K562 (cell line): ENCODE measurements at regions not wholly inside any gene's neighbourhood (a gene's known extent, or its start where the extent isn't known, plus 50 kb on each side); places are given as distances from the start of the nearest gene placed in this dataset.

ENCODE experiments used
- ATAC-seq: fragments of 200-7000 bp; cut with Tn5 transposase; 3 replicates; pipeline ENCODE4 v1.9.1; 2020; ENCODE audit warnings: moderate library complexity
- BruUV-seq: library from RNA; stranded (reverse); fragments of 400-500 nt; replicated peaks from 2 replicates; lab custom pipeline; 2021; lab: Mats Ljungman, UMichigan
- CTCF ChIA-PET: fragments of 300-600 bp; formaldehyde crosslinking; extraction: SDS; loops from one replicate; lab custom pipeline; 2021; ENCODE audit warnings: low intra/inter-chr PET ratio; lab: Yijun Ruan, JAX
- POLR2A ChIA-PET: fragments of 300-600, 350-650 bp; sonication (Branson Sonifier 250); formaldehyde crosslinking; extraction: SDS; loops from one replicate; lab custom pipeline; 2021; ENCODE audit warnings: antibody characterized with exemption, inconsistent platforms; lab: Yijun Ruan, JAX
- DNase-seq, 4 experiments: peaks; one replicate each; pipeline versions ENCODE4 v3.0.0 to v3.0.0-alpha.2; 2011 to 2018; ENCODE audit warnings: low spot score in 3 of 4, mixed read lengths in 3 of 4; ENCODE audit errors: extremely low read depth in 1 of 4
- FAIRE-seq: peaks from 2 replicates; lab custom pipeline; 2011; peaks lifted over from hg19 to GRCh38; lab: Jason Lieb, UNC
- H2AFZ ChIP-seq: 2 replicates; pipeline ENCODE4 v1.6.0; 2011; ENCODE audit warnings: low read depth, low read length, control low read depth, inconsistent platforms
- H3K27ac ChIP-seq: fragments of 200-600 bp; 3 replicates; pipeline ENCODE4 v1.8.0; 2011; ENCODE audit warnings: low read depth, mild to moderate bottlenecking, control low read depth, inconsistent platforms, low read length, moderate library complexity, mixed read lengths; ENCODE audit errors: extremely low read depth
- H3K27me3 ChIP-seq, 2 experiments: fragments of 300-600 bp in 1 of 2; 2 replicates in 1 of 2; 3 replicates in 1 of 2; pipeline versions ENCODE4 v1.6.0 to v1.8.0; 2011; ENCODE audit warnings: inconsistent platforms in 2 of 2, low read length in 2 of 2, mild to moderate bottlenecking in 1 of 2, mixed read lengths in 1 of 2, moderate library complexity in 1 of 2; ENCODE audit not compliant: control insufficient read depth in 2 of 2, insufficient read depth in 2 of 2
- H3K36me3 ChIP-seq: fragments of 300-600 bp; 3 replicates; pipeline ENCODE4 v1.8.0; 2011; ENCODE audit warnings: mild to moderate bottlenecking, low read length, inconsistent platforms; ENCODE audit not compliant: control insufficient read depth, insufficient read depth
- H3K4me1 ChIP-seq, 2 experiments: fragments of 200-600 bp in 1 of 2; replicated peaks in 1 of 2; 2 replicates in 1 of 2; 3 replicates in 1 of 2; pipeline versions ENCODE4 v1.5.1 to v1.8.0; 2011; ENCODE audit warnings: inconsistent platforms in 2 of 2, low read length in 2 of 2, mild to moderate bottlenecking in 1 of 2, mixed read lengths in 1 of 2, moderate library complexity in 1 of 2; ENCODE audit not compliant: control insufficient read depth in 2 of 2, insufficient read depth in 2 of 2
- H3K4me2 ChIP-seq: 2 replicates; pipeline ENCODE4 v1.6.1; 2011; ENCODE audit warnings: low read length, control low read depth, inconsistent platforms, mixed read lengths; ENCODE audit not compliant: insufficient read depth
- H3K4me3 ChIP-seq: fragments of 200-600 bp; sonication (generic), shearing (Covaris generic); 2 replicates; pipeline ENCODE4 v1.5.1; 2016; ENCODE audit warnings: control low read depth, inconsistent platforms
- H3K79me2 ChIP-seq: fragments of 200-600 bp; 3 replicates; pipeline ENCODE4 v1.8.0; 2011; ENCODE audit warnings: low read length, inconsistent platforms; ENCODE audit not compliant: control insufficient read depth, insufficient read depth
- H3K9ac ChIP-seq, 2 experiments: 2 replicates each; pipeline versions ENCODE4 v1.6.0 to v1.6.1; 2011; ENCODE audit warnings: low read depth in 2 of 2, low read length in 2 of 2, control low read depth in 1 of 2, inconsistent platforms in 1 of 2, mild to moderate bottlenecking in 1 of 2, mixed read lengths in 1 of 2; ENCODE audit not compliant: insufficient read depth in 1 of 2
- H3K9me1 ChIP-seq: one replicate; pipeline ENCODE4 v1.6.0; 2011; ENCODE audit warnings: inconsistent platforms, mild to moderate bottlenecking, low read length, moderate library complexity; ENCODE audit not compliant: control insufficient read depth, insufficient read depth
- H3K9me3 ChIP-seq: replicated peaks from 2 replicates; pipeline ENCODE4 v1.5.1; 2011; ENCODE audit warnings: low read depth, low read length, inconsistent platforms; ENCODE audit not compliant: control insufficient read depth, insufficient read depth
- H4K20me1 ChIP-seq: replicated peaks from 2 replicates; pipeline ENCODE4 v1.6.1; 2011; ENCODE audit warnings: low read length, inconsistent platforms, mixed read lengths; ENCODE audit not compliant: control insufficient read depth, insufficient read depth
- BCOR ChIP-seq: fragments of 450-650 bp; IDR thresholded peaks from 2 replicates; pipeline ENCODE4 v1.6.1; 2016
- C11orf30 ChIP-seq: fragments of 450-650 bp; IDR thresholded peaks from 2 replicates; pipeline ENCODE4 v1.6.1; 2016; ENCODE audit warnings: low read depth, mild to moderate bottlenecking
- CTCF ChIP-seq, 3 experiments: IDR thresholded peaks in 2 of 3; conservative IDR thresholded peaks in 1 of 3; 2 replicates each; pipeline ENCODE4 v1.5.1; 2011 to 2012; ENCODE audit warnings: low read length in 3 of 3, mild to moderate bottlenecking in 3 of 3, control low read depth in 2 of 3, improper control_type of control experiment in 1 of 3, inconsistent platforms in 1 of 3, low read depth in 1 of 3, mixed read lengths in 1 of 3, moderate library complexity in 1 of 3; ENCODE audit not compliant: insufficient read depth in 2 of 3
- HMG20B ChIP-seq: fragments of 250-450 bp; sonication (Bioruptor Pico); IDR thresholded peaks from 2 replicates; pipeline ENCODE4 v1.5.0; 2021; ENCODE audit warnings: mild to moderate bottlenecking
- KLF16 ChIP-seq: IDR thresholded peaks from 2 replicates; pipeline ENCODE4 v1.6.1; 2016; ENCODE audit warnings: antibody characterized with exemption
- MAFF ChIP-seq: IDR thresholded peaks from 2 replicates; pipeline ENCODE4 v1.6.1; 2012; ENCODE audit warnings: low read length, improper control_type of control experiment
- MAFG ChIP-seq: fragments of 450-650 bp; conservative IDR thresholded peaks from 2 replicates; pipeline ENCODE4 v1.6.1; 2016; ENCODE audit warnings: missing genetic modification characterization, missing compliant biosample characterization
- SIRT6 ChIP-seq: IDR thresholded peaks from one replicate; pipeline ENCODE4 v1.6.1; 2012; ENCODE audit warnings: low read depth, mild to moderate bottlenecking, control low read depth, inconsistent platforms, low read length, moderate library complexity
- ZNF184 ChIP-seq: sonication (generic); formaldehyde crosslinking; IDR thresholded peaks from 2 replicates; pipeline ENCODE4 v1.5.0; 2020; ENCODE audit warnings: missing genetic modification reagents
- ZNF316 ChIP-seq: fragments of 450-650 bp; IDR thresholded peaks from 2 replicates; pipeline ENCODE4 v1.6.1; 2016
- WGBS: fragments of 100-300 bp; shearing (Covaris generic); methylation state at CpG from one replicate; pipeline ENCODE4 v1.1.6; 2016; ENCODE audit warnings: low coverage, mixed read lengths; ENCODE audit not compliant: insufficient coverage; ENCODE audit errors: missing lambda C conversion rate; 5-methylcytosine and 5-hydroxymethylcytosine counted together
- in situ Hi-C: fragments of 300-500 bp; cut with MboI; formaldehyde crosslinking; loops from 4 replicates; pipeline ENCODE4 v1.15.0; 2018; ENCODE audit warnings: inconsistent platforms, mixed read lengths
- intact Hi-C: fragments of 100-400 bp; cut with micrococcal nuclease; formaldehyde crosslinking; loops from 2 replicates; pipeline ENCODE4 v1.14.2; 2022

GRCh38 chr21:35627462-35627861, 432.9 kb downstream of the SETD4 start:
- H4K20me1 ChIP-seq, result no peaks in the 10 kb centered on the region
- intact Hi-C loops, result no loop called here
- 1% methylated on average over 4 of the region's 4 CpGs for WGBS
- no peak overlapping the region for H3K4me3 ChIP-seq
- FAIRE-seq (no peak), ATAC-seq (no peak), DNase-seq (no peak)
- no TSS peak for BruUV-seq
- H2AFZ ChIP-seq, result no peak overlapping the region
- TF ChIP-seq ZNF316, result peak; percentile 79
- no peak for TF ChIP-seq BCOR
- peak; percentile 54 for TF ChIP-seq MAFG (tag)
- TF ChIP-seq HMG20B (CRISPR knock-in tag), result no peak
- peak; percentile 25; the same call in 1 of the 2 replicates for TF ChIP-seq MAFF
- TF ChIP-seq KLF16, result no peak
- TF ChIP-seq SIRT6, result no peak
- peak; percentile 46; the same call in 1 of the 2 replicates for TF ChIP-seq C11orf30
- no peak for TF ChIP-seq CTCF (IDR thresholded peaks at IDR 0.05 in 2 of 3, conservative IDR thresholded peaks at IDR 0.05 in 1 of 3; ENCODE audit: insufficient read depth in 2 of 3, low read depth in 1 of 3, low read length in 3 of 3)
- TF ChIP-seq ZNF184 (CRISPR knock-in tag), result no peak
- no peaks in the 10 kb centered on the region for H3K9me1 ChIP-seq
- ChIA-PET POLR2A (no interaction called here), CTCF (no interaction called here)
- no peak overlapping the region for H3K9ac ChIP-seq
- H3K4me2 ChIP-seq, result no peak overlapping the region
- H3K27ac ChIP-seq, result no peak overlapping the region
- no peaks in the 10 kb centered on the region for H3K36me3 ChIP-seq
- H3K79me2 ChIP-seq, result no peaks in the 10 kb centered on the region
- peaks cover 0 to 2% of the 10 kb centered on the region in 2 experiments; a peak in 1 of 5 replicates for H3K27me3 ChIP-seq
- H3K4me1 ChIP-seq, result no peaks in the 10 kb centered on the region
- no peaks in the 10 kb centered on the region for H3K9me3 ChIP-seq
- in situ Hi-C loops, result no loop called here
